ENCODE measurements at regions not wholly inside any gene's neighbourhood (a gene's known extent, or its start where the extent isn't known, plus 50 kb on each side); places are given as distances from the start of the nearest gene placed in this dataset.

DNA sequence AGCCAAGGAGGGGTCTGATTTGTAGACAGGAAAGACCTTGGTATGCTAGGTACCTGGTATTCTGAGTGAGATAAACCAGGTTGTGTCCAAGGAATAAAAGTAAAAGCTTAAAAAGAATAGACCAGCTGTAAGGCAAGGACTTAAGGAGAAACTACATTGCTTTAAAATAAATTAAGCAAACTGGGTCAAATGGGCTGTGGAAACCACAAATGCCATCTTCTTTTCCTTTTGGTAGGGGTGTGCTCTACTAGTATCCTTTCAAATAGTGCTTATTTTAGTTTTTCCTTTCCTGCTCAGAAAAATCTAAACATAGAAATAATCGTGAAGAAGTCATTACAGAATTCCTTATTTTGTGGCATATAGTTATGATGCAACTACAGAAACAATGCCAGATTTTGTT is 138.6 kb upstream of the KLF12 start:
- CTCF ChIA-PET (ENCODE audit: low intra/inter-chr PET ratio, low total read pairs) = no interaction called here
- ATAC-seq (no peak), FAIRE-seq (no peak)

More for the DNA sequence above, 138.6 kb upstream of the KLF12 start:
- H2AFZ ChIP-seq (ENCODE audit: low read length) = no peak overlapping the region
- H3K4me3 ChIP-seq (replicated peaks in 1 of 3; ENCODE audit: insufficient read depth in 1 of 3, low read depth in 2 of 3, low read length in 3 of 3) = no peak overlapping the region
- H3K27me3 ChIP-seq (ENCODE audit: control insufficient read depth in 1 of 2, insufficient read depth in 2 of 2, low read length in 2 of 2) = no peaks in the 10 kb centered on the region; a peak in 1 of 5 replicates
- 0% methylated on average over 1 of the region's 1 CpG for WGBS (ENCODE audit: low lambda C conversion rate)
- no peak overlapping the region for H3K27ac ChIP-seq (ENCODE audit: extremely low read length, insufficient read depth, low read length)
- POLR2A ChIA-PET = no interaction called here
- peaks cover 4% of the 10 kb centered on the region; the same call in 1 of the 2 replicates for H3K4me1 ChIP-seq (ENCODE audit: insufficient read depth, low read length)
- H3K79me2 ChIP-seq (ENCODE audit: insufficient read depth, low read length) = no peaks in the 10 kb centered on the region
- no peaks in the 10 kb centered on the region for H3K9me3 ChIP-seq (ENCODE audit: low read length)
- no TSS peak for BruUV-seq (replicated peaks)
- TF ChIP-seq PHF20 (CRISPR knock-in tag; IDR thresholded peaks at IDR 0.05) = no peak
- no peak for TF ChIP-seq ZNF703 (CRISPR knock-in tag; IDR thresholded peaks at IDR 0.05; ENCODE audit: borderline replicate concordance)
- no peak for TF ChIP-seq KLF16 (CRISPR knock-in tag; IDR thresholded peaks at IDR 0.05)
- TF ChIP-seq ZFAT (CRISPR knock-in tag; conservative IDR thresholded peaks at IDR 0.05) = no peak
- no peak for TF ChIP-seq ZNF230 (CRISPR knock-in tag; IDR thresholded peaks at IDR 0.05)
- no peak for TF ChIP-seq ZNF644 (CRISPR knock-in tag; IDR thresholded peaks at IDR 0.05; ENCODE audit: low read depth)
- no peak for TF ChIP-seq ZNF75D (CRISPR knock-in tag; IDR thresholded peaks at IDR 0.05; ENCODE audit: borderline replicate concordance)
- no peak for TF ChIP-seq RXRA (CRISPR knock-in tag; IDR thresholded peaks at IDR 0.05)
- TF ChIP-seq ZNF432 (CRISPR knock-in tag; IDR thresholded peaks at IDR 0.05; ENCODE audit: borderline replicate concordance) = no peak
- no peak for TF ChIP-seq ZBTB7B (CRISPR knock-in tag; IDR thresholded peaks at IDR 0.05)
- TF ChIP-seq ZSCAN31 (CRISPR knock-in tag; IDR thresholded peaks at IDR 0.05; ENCODE audit: low read depth) = no peak
- TF ChIP-seq HNRNPL (IDR thresholded peaks at IDR 0.05; ENCODE audit: low read depth, low read length) = no peak
- TF ChIP-seq, protein P1, sequence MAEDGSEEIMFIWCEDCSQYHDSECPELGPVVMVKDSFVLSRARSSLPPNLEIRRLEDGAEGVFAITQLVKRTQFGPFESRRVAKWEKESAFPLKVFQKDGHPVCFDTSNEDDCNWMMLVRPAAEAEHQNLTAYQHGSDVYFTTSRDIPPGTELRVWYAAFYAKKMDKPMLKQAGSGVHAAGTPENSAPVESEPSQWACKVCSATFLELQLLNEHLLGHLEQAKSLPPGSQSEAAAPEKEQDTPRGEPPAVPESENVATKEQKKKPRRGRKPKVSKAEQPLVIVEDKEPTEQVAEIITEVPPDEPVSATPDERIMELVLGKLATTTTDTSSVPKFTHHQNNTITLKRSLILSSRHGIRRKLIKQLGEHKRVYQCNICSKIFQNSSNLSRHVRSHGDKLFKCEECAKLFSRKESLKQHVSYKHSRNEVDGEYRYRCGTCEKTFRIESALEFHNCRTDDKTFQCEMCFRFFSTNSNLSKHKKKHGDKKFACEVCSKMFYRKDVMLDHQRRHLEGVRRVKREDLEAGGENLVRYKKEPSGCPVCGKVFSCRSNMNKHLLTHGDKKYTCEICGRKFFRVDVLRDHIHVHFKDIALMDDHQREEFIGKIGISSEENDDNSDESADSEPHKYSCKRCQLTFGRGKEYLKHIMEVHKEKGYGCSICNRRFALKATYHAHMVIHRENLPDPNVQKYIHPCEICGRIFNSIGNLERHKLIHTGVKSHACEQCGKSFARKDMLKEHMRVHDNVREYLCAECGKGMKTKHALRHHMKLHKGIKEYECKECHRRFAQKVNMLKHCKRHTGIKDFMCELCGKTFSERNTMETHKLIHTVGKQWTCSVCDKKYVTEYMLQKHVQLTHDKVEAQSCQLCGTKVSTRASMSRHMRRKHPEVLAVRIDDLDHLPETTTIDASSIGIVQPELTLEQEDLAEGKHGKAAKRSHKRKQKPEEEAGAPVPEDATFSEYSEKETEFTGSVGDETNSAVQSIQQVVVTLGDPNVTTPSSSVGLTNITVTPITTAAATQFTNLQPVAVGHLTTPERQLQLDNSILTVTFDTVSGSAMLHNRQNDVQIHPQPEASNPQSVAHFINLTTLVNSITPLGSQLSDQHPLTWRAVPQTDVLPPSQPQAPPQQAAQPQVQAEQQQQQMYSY (CRISPR knock-in tag; IDR thresholded peaks at IDR 0.05) = no peak
- DNase-seq (ENCODE audit: low spot score) = no peak
- in situ Hi-C loops (cut with HindIII; ENCODE audit: extremely low pct_ligation_motif_present, low pct_unique_long_range_greater_than_20kb) = no loop called here
- H3K9ac ChIP-seq (ENCODE audit: insufficient read depth, low read depth, low read length) = no peak overlapping the region
- H4K20me1 ChIP-seq (ENCODE audit: insufficient read depth, low read length) = no peaks in the 10 kb centered on the region
- H3K4me2 ChIP-seq (ENCODE audit: low read depth, low read length) = no peak overlapping the region
- no peaks in the 10 kb centered on the region for H3K36me3 ChIP-seq (replicated peaks in 1 of 2; ENCODE audit: control insufficient read depth in 1 of 2, insufficient read depth in 2 of 2, low read length in 2 of 2)
- intact Hi-C loops (cut with micrococcal nuclease; ENCODE audit: unreplicated experiment) = no loop called here
